Caki2 (cell line): ENCODE measurements at regions not wholly inside any gene's neighbourhood (a gene's known extent, or its start where the extent isn't known, plus 50 kb on each side); places are given as distances from the start of the nearest gene placed in this dataset.
A peak's percentile ranks its signal among the peaks of the same experiment; 100 is the strongest.

Source experiments
- DNase-seq: peaks from one replicate; pipeline ENCODE4 v3.0.0-alpha.2; 2015; ENCODE audit warnings: low read depth
- in situ Hi-C: cut with HindIII; loops from 2 replicates; pipeline ENCODE4 v1.10.0; 2016; ENCODE audit warnings: low sequenced_read_pairs, low pct_unique_long_range_greater_than_20kb, mixed read lengths

- in situ Hi-C loops = no loop called here
- no peak for DNase-seq
These were observed 295.6 kb downstream of the NR2F1-AS1 start for GRCh38 chr5:93285461-93285860.

- in situ Hi-C loops = no loop called here
These were observed 298.8 kb downstream of the NR2F1-AS1 start for GRCh38 chr5:93281980-93282772.

GRCh38 chr5:93280518-93280917, 300.5 kb downstream of the NR2F1-AS1 start:
- DNase-seq = no peak

More at GRCh38 chr5:93281980-93282772, 298.8 kb downstream of the NR2F1-AS1 start:
- no peak for DNase-seq

GRCh38 chr5:93279296-93279963, 301.6 kb downstream of the NR2F1-AS1 start:
- in situ Hi-C loops = no loop called here

More at GRCh38 chr5:93280518-93280917, 300.5 kb downstream of the NR2F1-AS1 start:
- in situ Hi-C loops = no loop called here

GRCh38 chr5:93278896-93279295, 302.1 kb downstream of the NR2F1-AS1 start:
- in situ Hi-C loops = no loop called here

More at GRCh38 chr5:93279296-93279963, 301.6 kb downstream of the NR2F1-AS1 start:
- DNase-seq = no peak

GRCh38 chr5:93277051-93277450, 304.0 kb downstream of the NR2F1-AS1 start:
- DNase-seq = no peak
- in situ Hi-C loops = no loop called here

More at GRCh38 chr5:93278896-93279295, 302.1 kb downstream of the NR2F1-AS1 start:
- DNase-seq = no peak

- in situ Hi-C loops = no loop called here
- DNase-seq = no peak
These were observed 305.6 kb downstream of the NR2F1-AS1 start for GRCh38 chr5:93275376-93275775.

GRCh38 chr5:93274291-93274690, 306.7 kb downstream of the NR2F1-AS1 start:
- DNase-seq = peak; percentile 19
- in situ Hi-C loops = no loop called here

GRCh38 chr5:93273176-93273575, 307.8 kb downstream of the NR2F1-AS1 start:
- in situ Hi-C loops = no loop called here
- no peak for DNase-seq

- in situ Hi-C loops = no loop called here
- DNase-seq = no peak
These were observed 308.9 kb downstream of the NR2F1-AS1 start for GRCh38 chr5:93272108-93272507.

GRCh38 chr5:93267736-93268135, 313.3 kb downstream of the NR2F1-AS1 start:
- in situ Hi-C loops = no loop called here

GRCh38 chr5:93267276-93267675, 313.7 kb downstream of the NR2F1-AS1 start:
- no peak for DNase-seq
- in situ Hi-C loops = no loop called here

More at GRCh38 chr5:93267736-93268135, 313.3 kb downstream of the NR2F1-AS1 start:
- DNase-seq = no peak

GRCh38 chr5:93257616-93258015, 323.4 kb downstream of the NR2F1-AS1 start:
- in situ Hi-C loops = no loop called here
- no peak for DNase-seq

- DNase-seq = no peak
- in situ Hi-C loops = no loop called here
These were observed 325.2 kb downstream of the NR2F1-AS1 start for GRCh38 chr5:93255796-93256195.

GRCh38 chr5:93252165-93252564, 328.9 kb downstream of the NR2F1-AS1 start:
- no peak for DNase-seq

GRCh38 chr5:93251347-93251746, 329.7 kb downstream of the NR2F1-AS1 start:
- in situ Hi-C loops = no loop called here

More at GRCh38 chr5:93252165-93252564, 328.9 kb downstream of the NR2F1-AS1 start:
- in situ Hi-C loops = no loop called here

GRCh38 chr5:93250424-93250823, 330.6 kb downstream of the NR2F1-AS1 start:
- no peak for DNase-seq
- in situ Hi-C loops = no loop called here

More at GRCh38 chr5:93251347-93251746, 329.7 kb downstream of the NR2F1-AS1 start:
- no peak for DNase-seq

- in situ Hi-C loops = no loop called here
- peak; percentile 66 for DNase-seq
These were observed 331.2 kb downstream of the NR2F1-AS1 start for GRCh38 chr5:93249651-93250289.

- in situ Hi-C loops = no loop called here
- no peak for DNase-seq
These were observed 333.9 kb downstream of the NR2F1-AS1 start for GRCh38 chr5:93247105-93247504.
